Central memory CD4-positive, alpha-beta T cell (primary cell): ENCODE measurements at regions not wholly inside any gene's neighbourhood (a gene's known extent, or its start where the extent isn't known, plus 50 kb on each side); places are given as distances from the start of the nearest gene placed in this dataset.
"Not testable (repeated sequence)": the region's sequence is repeated elsewhere in the genome, so short reads cannot be mapped to it uniquely, and the experiment has no call there.

Experiments
- DNase-seq: peaks from one replicate; pipeline ENCODE4 v3.0.0; 2022

DNA sequence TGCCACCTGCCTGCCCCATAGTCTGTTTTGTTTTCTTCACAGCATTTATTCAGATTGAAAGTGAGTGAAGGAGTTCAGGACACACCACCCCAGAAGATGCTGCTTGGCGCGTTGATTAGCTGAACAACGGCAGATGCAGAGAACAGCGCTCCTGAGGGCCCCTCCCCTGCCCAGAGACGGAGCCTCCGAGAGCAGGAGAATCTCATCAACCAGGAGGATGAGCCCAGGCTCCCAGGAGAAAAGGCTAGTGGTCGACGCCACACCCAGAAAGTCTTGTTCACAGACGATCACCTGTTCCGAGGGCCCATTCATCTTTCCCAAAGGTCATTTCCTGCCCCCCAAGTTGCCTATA, 180.4 kb upstream of the PPP1R26 start:
- DNase-seq: no peak

DNA sequence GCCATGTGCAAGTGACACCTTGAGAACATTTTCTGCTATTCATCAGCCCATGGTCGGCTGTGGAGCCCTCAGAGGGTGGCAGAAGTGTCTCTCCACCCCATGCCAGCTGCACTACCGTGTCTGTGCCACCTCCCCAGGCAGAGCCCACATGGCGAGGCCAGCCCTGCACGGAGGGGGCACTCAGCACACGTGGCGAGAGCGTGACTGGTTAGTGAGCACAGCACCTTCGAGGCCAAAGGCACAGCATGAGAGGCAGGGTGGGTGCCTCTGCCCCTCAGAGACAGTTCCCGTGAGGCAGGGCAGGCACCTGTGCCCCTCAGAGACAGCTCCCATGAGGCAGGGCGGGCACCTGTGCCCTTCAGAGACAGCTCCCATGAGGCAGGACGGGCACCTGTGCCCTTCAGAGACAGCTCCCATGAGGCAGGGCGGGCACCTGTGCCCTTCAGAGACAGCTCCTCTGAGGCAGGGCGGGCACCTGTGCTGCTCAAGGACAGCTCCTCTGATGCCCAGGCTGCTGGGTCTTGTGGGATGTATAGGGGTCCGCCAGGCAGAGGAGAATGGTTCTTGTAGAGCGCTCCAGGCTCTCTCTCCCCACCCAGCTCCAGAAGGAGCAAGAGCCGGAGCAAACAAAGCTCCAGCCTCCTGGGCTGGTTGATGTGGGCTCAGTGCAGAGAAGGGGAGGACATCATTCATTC, 179.8 kb upstream of the PPP1R26 start:
- DNase-seq: no peak

DNA sequence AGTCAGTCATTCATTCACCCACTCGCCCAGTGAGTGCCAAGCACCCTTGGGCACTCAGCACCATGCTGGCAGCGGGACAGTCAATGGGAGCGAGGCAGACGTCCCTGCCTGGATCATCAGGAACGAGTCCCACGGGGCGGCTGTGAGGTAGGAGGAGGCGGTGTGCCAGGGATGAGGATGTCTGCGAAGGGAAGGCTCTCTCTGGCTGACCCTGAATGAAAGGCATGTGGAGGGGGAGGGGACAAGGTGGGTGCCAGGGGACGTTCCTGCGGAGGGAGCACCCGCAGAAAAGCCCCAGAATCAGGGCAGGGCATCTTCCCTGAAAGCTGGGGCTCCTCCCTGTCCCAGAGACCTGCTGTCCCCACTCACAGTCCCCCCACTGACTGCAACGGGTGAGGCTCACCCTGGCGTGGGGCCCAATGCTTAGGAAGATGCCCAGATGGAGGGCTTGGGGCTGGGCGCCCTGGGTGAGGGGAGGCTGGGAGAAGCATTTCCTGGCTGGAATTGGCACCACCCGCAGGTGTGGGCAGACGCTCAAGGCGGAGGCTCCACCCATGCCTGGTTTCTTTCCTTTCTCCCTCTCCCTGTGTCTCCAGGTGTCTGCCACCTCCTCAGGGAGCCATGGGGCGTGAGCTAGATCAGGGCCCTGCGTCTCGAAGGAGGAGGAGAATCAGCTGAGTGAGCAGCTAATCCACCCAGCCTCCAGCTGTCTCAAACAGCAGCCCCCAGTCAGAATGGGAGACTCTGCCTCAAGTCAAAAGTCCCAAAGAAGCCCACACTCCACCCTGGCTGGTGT, 179.0 kb upstream of the PPP1R26 start:
- DNase-seq: no peak

DNA sequence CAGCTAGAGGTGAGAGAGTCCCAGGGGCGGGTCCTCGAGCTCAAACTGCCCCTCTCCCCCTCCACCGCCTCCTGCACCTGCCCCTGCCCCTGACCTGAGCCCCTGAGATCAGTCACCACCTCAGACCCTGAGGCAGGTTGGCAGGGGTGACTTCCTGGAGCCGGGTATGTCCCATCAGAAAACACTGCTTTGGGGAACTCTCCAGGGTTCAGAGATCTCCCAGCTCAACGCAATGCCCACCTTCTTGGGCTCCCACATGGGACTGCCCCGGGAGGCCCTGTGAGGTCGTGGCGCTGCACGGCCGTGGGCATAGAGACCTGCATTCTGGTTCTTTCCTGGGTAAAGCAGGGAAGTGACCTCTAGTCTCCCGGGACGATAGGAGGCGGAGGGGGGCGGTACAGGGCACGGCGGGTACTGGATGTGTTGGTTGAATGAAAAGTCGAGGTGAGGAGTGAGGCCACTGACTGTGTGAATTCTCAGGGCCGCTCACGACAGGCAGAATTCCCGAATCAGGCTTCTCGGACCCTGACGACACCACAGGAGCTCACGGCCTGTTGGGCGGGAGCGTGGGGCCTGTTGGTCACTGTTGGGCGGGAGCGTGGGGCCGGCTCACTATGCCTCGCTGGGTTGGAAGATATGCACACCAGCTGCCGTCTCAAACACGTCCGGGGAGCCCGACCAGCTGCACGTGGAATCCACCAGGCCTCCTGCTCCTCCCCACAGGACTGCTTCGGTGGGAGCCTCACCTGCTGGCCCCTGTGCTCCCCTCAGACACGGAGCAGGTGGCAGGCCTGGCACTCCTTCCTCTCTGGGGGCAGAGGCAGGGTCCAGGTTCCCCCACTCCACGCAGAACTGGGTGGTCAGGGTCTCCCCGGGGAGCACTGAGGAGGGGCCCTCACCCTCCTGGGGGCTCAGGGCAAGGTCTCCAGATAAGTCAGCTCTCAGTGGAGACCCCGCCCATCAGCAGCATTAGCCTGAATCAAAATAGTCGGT, 178.0 kb upstream of the PPP1R26 start:
- DNase-seq: no peak

DNA sequence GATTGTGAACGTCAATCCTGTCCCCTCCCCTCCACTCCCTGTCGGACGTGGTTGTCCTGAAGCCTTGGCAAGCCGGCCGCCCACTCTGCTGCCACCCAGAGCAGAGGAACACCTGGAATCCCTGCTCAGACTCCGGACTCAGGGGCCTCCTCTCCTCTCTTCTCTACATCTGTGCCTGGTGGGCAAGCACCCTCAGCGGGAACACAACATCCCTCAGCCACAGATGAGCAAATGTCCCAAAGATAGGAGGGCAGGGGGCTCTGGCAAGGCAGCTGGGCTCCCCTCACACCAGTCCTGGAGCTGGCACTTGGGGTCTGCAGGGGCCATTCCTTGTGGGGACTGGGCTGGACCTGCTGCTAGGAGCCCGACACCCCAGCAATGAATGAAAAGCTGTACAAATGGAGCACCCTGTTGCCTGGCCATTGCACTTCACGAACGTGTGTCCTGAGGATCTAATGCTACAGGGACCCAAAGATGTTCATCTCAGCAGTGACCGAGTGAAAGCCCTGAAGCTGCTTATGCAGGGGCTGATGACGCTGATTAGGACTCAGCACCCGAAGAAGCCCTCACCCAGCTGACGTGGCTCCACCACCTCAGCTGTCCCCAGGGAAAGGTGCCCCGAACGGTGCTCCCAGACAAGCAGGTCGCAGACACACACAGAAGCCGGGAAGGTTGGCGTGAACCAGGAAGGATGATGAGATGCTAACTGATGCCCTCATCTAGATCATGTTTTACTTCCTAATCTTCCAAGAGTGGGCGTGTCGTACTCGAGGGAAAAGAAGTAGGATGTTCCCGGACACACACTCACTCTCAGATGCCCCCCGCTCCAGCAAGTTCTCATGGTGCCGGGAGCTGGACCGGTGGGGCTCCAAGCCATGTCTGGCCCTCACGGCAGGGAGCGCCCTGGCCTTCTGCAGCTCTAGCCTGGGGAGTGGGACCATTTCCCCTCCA, 177.0 kb upstream of the PPP1R26 start:
- no peak for DNase-seq

DNA sequence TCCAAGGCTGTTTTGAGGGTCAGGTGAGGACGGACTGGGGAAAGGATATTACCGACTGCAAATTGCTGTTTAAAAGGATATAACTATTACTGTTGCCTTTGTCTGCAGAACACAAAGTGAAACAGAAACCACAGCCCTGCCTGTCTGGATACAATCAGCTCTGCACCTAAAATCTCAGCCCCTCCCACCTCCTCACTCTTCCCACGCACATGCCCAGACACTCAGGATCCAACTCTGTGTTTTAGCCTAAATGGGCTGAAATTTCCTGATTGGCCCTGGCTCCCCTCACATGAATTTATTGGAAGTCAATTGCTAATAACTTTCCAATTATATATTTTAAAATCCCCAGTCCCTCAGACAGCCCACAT, 176.3 kb upstream of the PPP1R26 start:
- DNase-seq: no peak

DNA sequence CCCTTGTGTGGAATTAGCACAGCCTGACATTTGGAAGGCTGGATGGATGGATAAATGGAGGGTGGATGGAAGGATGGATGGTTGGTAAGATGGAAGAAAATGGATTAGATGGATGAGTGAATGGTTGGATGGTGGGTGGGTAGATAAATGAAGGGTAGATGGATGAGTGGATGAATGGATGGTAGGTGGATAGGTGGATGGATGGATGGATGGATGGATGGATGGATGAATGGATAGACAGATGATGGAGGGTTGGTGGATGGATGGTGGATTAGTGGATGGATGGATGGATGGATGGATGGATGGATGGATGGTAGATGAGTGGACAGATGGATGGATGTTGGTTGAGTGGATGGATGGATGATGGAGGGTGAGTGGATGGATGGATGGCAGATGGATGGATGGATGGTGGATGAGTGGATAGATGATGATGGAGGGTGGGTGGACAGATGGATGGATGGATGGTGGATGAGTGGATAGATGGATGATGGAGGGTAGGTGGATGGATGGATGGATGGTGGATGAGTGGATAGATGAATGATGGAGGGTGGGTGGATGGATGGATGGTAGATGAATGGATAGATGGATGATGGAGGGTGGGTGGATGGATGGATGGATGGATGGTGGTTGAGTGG, 175.6 kb upstream of the PPP1R26 start:
- DNase-seq: no peak

DNA sequence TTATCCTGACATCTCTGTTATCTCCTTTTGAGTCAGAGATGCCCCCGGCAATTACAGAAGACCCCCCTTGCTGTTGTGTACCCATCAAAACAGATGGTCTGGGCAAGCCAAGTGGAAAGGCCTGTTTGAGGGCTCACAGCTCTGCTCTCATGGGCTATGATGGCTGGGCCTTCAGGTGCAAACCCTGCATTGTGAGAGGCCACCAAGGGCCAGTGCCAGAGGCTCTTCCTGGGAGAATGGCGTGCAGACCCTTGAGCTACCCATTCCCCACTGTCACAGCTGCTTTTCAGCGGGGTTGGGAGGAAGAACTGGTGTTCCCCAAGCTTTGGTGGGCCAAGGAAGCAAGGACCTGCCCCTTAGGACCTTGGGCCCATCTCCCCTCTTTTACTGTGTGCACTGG, 174.7 kb upstream of the PPP1R26 start:
- DNase-seq: no peak

DNA sequence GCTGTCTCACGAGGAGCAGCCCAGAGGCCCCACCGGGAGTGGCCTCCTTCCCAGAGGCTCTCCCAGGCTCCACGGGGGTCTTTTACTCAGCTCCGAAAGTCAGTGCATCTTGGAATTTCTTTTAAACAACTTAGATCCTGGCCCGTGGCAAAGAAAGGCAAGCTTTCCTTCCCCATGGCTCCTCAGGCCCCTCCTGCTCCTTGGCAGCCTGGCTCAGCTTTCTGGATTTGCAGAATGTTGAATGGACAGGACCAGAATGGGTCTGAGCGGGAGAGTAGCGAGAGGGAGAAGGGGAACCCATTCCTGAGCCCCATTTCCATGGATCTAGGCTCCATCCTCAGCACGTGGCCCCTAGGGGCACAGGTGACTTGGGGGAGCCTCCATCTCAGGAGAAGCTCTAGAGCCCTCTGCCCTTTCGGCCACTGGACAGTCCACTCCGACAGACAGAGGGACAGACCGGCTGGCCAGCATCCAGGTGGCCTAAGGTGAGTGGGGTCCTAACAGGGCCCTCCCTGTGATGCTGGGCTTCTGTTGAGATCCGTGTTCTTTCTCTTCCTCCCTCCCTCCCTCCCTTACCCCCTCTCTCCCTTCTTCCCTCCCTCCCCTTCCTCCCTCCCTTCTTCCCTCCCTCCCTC, 173.9 kb upstream of the PPP1R26 start:
- no peak for DNase-seq

DNA sequence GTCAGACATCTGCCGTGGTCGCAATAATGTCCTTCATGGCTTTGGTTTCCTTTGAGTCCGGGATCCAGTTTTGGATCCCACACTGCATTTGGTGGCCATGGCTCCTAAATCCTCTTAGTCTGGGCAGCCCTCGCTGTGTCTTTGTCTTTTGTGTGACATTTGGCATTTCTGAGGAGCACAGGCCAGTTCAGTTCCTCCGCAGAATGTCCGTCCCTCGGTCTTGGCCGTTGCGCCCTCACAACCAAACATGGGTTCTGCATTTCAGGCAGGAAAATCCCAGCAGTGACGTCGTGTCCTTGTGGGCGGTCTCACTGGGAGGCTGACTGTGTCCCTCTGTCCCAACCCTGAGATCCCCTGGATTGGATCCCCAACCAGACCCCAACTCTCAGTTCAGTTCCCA, 172.9 kb upstream of the PPP1R26 start:
- DNase-seq: no peak

DNA sequence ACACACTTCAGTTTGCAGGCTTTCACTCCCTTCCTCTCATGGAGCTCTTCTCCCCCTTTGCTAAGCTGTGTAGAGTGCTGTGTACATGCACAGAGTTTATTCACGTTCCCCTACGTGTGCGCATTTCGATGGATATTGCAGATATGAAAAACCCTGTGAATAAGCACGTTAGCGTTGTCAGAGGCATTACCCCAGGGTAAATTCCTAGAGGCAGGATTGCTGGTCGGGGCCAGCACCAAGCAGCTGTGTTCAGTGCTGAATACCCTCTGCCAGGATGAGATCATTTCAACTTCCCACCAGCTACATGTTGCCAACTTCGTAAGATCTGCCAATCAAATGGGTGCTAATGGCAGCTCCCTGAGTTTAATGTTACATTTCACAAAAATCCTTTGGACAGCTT, 172.3 kb upstream of the PPP1R26 start:
- DNase-seq: no peak

DNA sequence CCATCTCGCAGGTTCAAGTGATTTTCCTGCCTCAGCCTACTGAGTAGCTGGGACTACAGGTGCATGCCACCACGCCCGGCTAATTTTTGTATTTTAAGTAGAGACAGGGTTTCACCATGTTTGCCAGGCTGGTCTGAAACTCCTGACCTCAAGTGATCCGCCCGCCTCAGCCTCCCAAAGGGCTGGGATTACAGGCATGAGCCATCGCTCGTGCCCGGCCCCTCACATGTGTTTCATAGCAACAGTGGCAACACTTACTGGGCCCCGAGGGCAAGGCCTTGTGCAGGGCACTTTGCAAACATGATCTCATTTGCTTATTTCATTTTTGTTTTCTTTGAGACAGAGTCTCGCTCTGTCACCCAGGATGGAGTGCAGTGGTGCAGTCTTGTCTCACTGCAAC, 171.7 kb upstream of the PPP1R26 start:
- DNase-seq: not testable (repeated sequence)

DNA sequence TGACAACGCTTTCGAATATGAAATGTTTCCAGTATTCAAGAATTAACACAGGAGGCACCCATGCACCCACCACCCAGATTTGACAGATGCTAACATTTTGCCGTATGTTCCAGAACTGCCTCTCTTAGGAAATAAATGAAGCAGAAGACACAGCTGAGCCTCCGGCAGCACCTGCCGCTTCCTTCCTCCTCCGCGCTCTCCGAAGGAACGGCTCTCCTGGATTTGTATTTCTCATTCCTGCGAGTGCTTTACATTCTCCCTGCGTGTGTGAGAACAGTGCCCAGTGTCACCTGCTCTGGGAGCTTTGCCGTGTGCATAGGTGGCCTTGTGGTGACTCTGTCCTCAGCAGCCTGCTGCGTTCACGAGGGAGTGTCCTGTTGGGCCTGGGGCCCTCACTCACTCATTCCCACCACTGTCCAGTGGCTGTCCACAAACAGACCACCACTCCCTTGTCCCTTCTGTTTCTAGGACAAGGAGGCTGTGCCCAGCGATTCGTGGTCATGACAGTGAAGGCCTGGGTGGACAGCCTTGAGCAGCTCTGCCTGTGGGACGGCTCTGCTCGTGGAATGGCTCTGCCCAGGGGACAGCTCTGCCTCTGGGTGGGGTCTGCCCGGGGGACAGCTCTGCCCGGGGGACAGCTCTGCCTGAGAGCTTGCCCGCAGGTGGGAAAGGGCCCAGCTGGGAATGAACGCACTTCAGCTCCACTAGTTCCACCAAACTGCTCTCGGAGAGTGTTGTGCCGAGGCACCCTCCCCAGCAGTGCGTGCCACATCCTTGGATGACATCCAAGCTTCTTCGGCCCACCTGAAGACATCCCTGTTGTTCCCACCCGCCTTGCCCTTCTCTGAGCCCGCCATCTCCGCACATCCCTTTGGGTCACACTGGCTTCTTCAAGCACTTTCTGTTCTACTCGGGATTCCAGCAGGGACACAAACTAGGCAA, 170.5 kb upstream of the PPP1R26 start:
- no peak for DNase-seq

DNA sequence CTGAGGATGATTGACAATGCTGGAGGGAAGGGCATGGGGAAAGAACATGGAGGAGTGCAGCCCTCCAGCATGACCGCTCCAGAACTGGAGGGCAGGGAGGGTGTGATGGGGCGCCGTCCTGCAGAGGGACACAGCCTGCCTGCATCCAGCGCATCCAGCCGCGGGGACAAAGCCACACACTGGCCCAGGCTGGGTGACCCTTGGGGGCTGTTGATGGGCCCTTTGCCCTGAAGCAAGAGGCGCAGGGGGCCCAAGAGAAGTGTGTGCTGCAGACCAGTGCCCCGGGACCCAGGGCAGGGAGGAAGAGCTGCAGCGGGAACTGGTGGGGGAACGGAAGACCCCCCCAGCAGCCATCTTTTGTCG, 169.8 kb upstream of the PPP1R26 start:
- no peak for DNase-seq

DNA sequence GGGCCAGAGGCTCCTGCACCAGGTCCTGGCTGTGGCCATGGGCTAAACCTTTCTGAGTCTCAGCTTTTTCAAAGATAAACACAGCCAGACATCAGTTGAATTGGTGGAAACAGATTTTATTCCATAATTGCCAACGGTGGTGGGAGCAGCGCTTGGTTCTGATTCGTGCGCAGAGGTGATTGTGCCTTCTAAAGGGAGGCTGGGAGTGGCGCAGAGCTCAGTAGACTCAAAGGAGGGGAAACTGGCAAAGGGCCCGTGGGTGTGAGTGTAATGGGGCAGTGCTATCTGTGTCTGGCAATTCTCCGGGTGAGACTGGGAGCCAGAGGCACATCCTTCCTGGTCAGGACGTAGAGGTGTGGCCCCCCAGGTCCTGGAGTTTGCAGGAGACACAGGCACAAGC, 169.4 kb upstream of the PPP1R26 start:
- no peak for DNase-seq

DNA sequence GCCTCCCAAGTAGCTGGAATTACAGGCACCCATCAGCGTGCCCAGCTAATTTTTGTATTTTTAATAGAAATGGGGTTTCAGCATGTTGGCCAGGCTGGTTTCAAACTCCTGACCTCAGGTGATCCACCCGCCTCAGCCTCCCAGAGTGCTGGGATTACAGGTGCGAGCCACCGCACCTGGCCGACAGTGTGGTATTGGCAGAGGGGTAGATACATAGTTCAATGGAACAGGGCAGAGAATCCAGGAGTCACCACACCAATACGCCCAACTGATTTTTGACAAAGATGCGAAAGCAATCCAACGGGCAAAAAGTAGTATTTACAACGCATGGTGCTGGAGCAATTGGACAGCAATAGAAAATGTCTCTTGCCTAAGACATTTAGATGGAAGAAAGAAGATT, 164.0 kb upstream of the PPP1R26 start:
- no peak for DNase-seq

DNA sequence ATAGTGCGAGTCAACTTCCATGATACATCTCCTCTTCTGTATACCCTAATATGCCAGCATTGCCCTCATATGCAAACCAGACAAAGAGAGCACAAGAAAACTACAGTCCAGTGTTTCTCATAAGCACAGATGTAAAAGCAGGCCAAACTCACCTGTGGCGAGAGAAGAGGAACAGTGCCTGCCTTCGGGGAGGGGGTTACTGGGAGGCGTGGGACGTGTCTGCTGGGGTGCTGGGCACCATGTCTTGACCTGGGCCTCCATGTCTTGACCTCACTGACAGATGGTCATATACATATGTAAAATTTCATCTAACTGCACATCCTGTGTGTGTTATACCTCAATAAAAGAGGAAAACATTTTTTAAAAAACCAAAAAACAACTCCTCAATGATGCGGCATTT, 159.3 kb upstream of the PPP1R26 start:
- no peak for DNase-seq

DNA sequence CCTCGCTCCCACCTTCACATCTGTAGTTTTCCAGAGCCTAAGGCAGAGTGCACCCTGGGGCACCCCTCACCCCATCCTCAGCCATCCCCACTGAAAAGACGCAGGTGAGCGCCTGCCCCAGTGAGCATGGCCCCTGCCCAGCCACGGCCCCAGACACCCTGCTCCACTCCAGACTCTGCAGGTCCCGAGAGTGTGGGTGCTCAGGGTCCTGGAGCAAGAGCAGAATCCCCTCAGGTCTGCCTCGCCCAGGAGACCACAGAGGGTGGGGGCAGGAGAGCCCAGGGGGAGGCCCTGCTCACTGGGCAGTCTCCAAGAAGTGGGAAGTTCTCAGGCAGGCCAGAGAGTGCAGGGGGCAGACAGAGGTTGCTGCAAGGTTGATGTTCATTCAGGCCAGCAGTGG, 158.6 kb upstream of the PPP1R26 start:
- no peak for DNase-seq

DNA sequence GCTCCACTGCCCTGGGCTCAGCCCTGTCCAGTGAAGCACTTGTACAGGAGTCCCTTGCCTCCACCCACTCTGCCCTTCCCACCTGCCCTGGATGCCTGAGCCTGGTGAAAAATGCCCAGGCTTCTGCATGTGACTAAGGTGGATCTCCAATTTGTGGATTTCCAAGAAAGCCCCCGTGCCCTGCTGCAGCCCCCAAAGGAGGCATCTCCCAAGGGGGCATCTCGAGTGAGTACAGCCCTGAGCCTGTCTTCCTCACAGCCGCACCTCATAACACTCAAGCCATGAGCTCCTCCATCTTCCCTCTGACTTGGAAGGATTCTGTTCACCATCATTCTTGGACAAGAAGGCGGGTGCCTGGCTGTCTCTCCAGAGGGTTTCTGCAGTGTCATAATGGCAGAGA, 158.0 kb upstream of the PPP1R26 start:
- DNase-seq: no peak

DNA sequence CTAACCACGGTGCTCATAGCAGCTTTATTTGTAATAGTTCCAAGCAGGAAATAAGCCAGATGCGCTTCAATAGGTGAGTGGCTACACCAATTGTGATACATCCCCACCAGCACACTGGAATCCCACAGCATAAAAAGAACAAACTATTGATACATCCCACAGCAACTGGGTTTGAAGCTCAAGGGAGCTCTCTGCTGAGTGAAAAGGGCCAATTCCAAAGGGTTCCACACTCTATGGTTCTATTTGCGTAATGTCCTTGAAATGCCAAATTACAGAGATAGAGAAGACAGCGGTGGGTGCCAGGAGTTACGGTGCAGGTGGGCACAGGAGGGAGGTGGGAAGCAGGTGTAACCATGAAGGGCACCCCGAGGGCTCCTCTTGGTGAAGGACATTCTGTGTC, 155.3 kb upstream of the PPP1R26 start:
- DNase-seq: no peak
